HUES48 (cell line): ENCODE measurements at regions not wholly inside any gene's neighbourhood (a gene's known extent, or its start where the extent isn't known, plus 50 kb on each side); places are given as distances from the start of the nearest gene placed in this dataset.
"Not testable (repeated sequence)": the region's sequence is repeated elsewhere in the genome, so short reads cannot be mapped to it uniquely, and the experiment has no call there.

Source experiments
- H3K27ac ChIP-seq: one replicate; pipeline ENCODE4 v1.7.0; 2013; ENCODE audit warnings: low read depth, low read length, inconsistent platforms
- H3K27me3 ChIP-seq: 2 replicates; pipeline ENCODE4 v1.6.1; 2013; ENCODE audit warnings: mild to moderate bottlenecking, low read length; ENCODE audit not compliant: control insufficient read depth, insufficient read depth
- H3K36me3 ChIP-seq: 2 replicates; pipeline ENCODE4 v1.6.1; 2013; ENCODE audit warnings: low read length; ENCODE audit not compliant: control insufficient read depth, insufficient read depth
- H3K4me1 ChIP-seq: 2 replicates; pipeline ENCODE4 v1.6.1; 2013; ENCODE audit warnings: mild to moderate bottlenecking, low read length; ENCODE audit not compliant: control insufficient read depth, insufficient read depth
- H3K4me3 ChIP-seq: 2 replicates; pipeline ENCODE4 v1.5.1; 2013; ENCODE audit warnings: mild to moderate bottlenecking, low read depth, low read length
- H3K9ac ChIP-seq: 2 replicates; pipeline ENCODE4 v1.6.1; 2013; ENCODE audit warnings: mild to moderate bottlenecking, low read depth, low read length, moderate library complexity
- H3K9me3 ChIP-seq: 2 replicates; pipeline ENCODE4 v1.6.1; 2013; ENCODE audit warnings: low read length; ENCODE audit not compliant: control insufficient read depth, insufficient read depth

DNA sequence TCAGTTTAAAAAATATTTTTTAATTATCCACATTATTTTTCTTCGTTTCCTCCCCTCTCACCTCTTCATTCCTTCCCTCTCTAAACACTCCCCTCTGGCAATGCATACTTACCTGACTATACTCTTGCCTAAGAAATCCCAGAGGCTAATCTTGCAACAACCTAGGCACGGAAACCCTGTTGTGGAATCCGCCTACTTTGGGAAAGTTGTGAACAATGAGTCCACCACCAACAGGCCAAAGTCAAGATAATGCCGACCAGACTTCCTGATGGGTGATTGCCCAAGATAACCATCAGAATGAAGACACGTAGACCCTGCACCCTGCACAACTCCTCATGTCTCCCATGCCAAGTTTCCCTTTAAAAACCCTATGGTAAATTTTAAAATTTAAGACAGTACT lies 521.5 kb downstream of the KIF20B start:
- H3K9ac ChIP-seq, result no peak overlapping the region
- no peak overlapping the region for H3K4me3 ChIP-seq
- H3K27ac ChIP-seq, result no peak overlapping the region
- H3K9me3 ChIP-seq, result no peaks in the 10 kb centered on the region
- 0 out of 2 replicates have a peak, but pooled peaks cover 5% of the 10 kb centered on the region for H3K4me1 ChIP-seq
- no peaks in the 10 kb centered on the region for H3K36me3 ChIP-seq
- no peaks in the 10 kb centered on the region for H3K27me3 ChIP-seq

DNA sequence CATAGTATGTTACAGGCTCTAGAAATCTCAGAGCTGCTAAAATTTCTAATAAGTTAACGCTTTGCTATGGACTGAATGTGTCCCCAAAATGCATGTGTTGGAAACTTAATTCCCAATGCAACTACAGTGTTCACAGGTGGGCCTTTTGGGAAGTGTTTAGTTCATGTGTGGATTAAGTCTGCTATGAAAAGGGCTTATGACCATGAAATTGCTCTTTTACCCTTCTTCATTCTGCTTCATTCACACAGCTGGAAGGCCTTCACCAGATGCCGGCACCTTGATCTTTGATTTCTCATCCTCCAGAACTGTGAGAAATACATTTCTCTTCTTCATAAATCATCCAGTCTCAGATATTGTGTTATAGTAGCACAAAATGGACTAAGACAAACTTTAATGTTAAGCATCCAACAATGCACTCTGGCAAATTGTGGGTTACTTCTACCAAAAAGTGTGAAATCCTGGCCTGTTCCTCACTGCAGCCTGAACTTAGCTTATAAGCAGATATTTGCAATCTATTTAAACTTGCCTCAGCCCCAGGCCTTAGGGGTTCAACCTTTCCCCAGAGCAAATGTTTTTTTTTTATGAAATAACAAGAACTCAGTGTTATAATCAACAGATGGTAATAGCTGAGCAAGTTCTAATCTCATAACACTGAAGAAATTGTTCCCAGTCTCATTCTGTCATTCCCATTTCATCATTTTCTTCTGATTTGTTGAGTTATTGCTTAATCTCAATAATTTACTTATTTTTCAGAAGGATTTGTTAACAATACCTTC lies 523.6 kb downstream of the KIF20B start:
- H3K27ac ChIP-seq, result no peak overlapping the region
- H3K9ac ChIP-seq, result no peak overlapping the region

DNA sequence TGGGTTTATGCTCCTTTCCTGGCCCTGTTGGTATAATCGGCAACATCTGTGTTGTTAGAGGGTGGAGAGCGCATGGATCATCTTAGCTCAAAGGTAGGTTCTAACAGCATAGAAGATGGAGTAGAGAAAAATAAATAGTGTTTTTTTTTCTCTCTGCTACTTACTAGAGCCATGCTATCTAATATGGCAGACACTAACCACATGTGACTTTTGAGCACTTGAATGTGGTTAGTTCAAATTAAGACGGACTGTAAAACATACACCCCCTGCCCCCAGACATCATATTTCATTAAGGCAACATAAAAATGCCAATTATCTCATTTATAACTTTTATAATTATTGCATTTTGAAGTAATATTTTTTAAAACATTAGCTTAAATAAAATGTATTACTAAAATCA lies 525.1 kb downstream of the KIF20B start:
- Histone ChIP-seq H3K36me3 (no peaks in the 10 kb centered on the region), H3K4me3 (no peak overlapping the region), H3K27me3 (no peaks in the 10 kb centered on the region), H3K27ac (no peak overlapping the region), H3K4me1 (0 out of 2 replicates have a peak, but pooled peaks cover 5% of the 10 kb centered on the region), H3K9ac (no peak overlapping the region), H3K9me3 (no peaks in the 10 kb centered on the region)

More for the DNA sequence above, 523.6 kb downstream of the KIF20B start:
- H3K27me3 ChIP-seq, result no peaks in the 10 kb centered on the region
- no peaks in the 10 kb centered on the region for H3K9me3 ChIP-seq
- no peaks in the 10 kb centered on the region for H3K36me3 ChIP-seq
- no peak overlapping the region for H3K4me3 ChIP-seq
- H3K4me1 ChIP-seq, result 0 out of 2 replicates have a peak, but pooled peaks cover 5% of the 10 kb centered on the region

DNA sequence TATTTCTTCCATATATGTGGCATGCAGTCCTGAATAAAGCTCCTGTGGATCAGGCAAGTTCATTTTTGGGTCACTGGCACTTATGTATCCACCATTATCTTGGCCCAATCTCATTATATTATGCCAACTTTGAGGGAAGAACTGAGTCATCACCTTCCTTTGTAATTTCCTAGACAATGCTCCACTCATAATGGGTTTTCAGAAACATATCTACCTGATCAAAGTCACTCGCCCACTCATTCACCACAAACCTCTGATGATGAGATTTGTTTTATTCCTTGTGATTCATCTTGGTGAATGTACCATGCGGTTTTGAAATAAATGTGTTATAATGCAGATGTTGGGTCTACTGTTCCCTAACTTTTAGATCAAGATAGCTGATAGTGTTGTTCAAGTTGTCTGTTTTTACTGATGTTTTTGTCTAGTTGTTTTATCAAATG lies 525.8 kb downstream of the KIF20B start:
- H3K27ac ChIP-seq, result no peak overlapping the region
- no peaks in the 10 kb centered on the region for H3K27me3 ChIP-seq
- no peaks in the 10 kb centered on the region for H3K9me3 ChIP-seq
- no peak overlapping the region for H3K4me3 ChIP-seq
- H3K36me3 ChIP-seq, result no peaks in the 10 kb centered on the region
- 0 out of 2 replicates have a peak, but pooled peaks cover 5% of the 10 kb centered on the region for H3K4me1 ChIP-seq
- H3K9ac ChIP-seq, result no peak overlapping the region

- H3K9ac ChIP-seq, result no peak overlapping the region
- H3K36me3 ChIP-seq, result no peaks in the 10 kb centered on the region
- no peaks in the 10 kb centered on the region for H3K27me3 ChIP-seq
- H3K27ac ChIP-seq, result no peak overlapping the region
- no peaks in the 10 kb centered on the region for H3K4me1 ChIP-seq
- no peaks in the 10 kb centered on the region for H3K9me3 ChIP-seq
- no peak overlapping the region for H3K4me3 ChIP-seq
Measured at GRCh38 chr10:90227786-90228185, 526.4 kb downstream of the KIF20B start.

DNA sequence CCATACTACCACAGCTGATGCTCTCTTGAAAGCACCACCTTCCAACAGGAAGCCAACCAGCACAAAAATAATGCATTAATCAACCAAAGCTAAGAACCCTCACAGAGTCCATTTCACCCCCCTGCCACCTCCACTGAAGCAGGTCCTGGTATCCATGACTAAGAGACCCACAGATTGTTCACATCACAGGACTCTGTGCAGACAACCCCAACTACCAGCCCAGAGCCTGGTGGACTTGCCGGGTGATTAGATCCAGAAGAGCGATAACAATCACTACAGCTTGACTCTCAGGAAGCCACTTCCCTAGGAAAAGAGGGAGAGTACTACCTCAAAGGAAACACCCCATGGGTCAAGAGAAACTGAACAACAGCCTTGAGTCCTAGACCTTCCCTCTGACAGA lies 528.1 kb downstream of the KIF20B start:
- H3K27me3 ChIP-seq, result no peaks in the 10 kb centered on the region
- H3K4me1 ChIP-seq, result no peaks in the 10 kb centered on the region
- H3K9ac ChIP-seq, result no peak overlapping the region
- no peaks in the 10 kb centered on the region for H3K36me3 ChIP-seq
- H3K9me3 ChIP-seq, result no peaks in the 10 kb centered on the region
- no peak overlapping the region for H3K4me3 ChIP-seq
- H3K27ac ChIP-seq, result no peak overlapping the region

- H3K4me1 ChIP-seq, H3K27me3 ChIP-seq, H3K9ac ChIP-seq, H3K4me3 ChIP-seq, H3K27ac ChIP-seq, H3K36me3 ChIP-seq, H3K9me3 ChIP-seq: not testable (repeated sequence)
Measured at GRCh38 chr10:90233805-90234204, 532.4 kb downstream of the KIF20B start.

DNA sequence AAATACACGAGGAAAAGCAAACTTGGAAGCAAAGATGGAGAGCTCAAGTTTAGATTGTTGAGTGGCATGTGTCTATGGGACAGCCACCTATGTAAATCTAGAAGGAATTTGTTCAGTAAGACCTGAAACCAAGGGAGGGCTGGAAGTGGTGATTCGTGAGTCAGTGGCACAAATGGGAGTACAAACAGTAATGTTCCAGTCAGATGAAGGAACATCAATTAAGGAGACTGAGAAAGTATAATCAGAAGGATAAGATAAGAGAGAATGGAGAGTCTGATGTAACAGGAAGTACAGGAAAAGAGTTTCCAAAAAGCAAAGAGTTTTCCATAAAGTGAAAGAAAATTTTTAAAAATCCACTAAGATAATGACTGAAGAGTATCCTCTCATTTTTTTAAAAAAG lies 544.2 kb downstream of the KIF20B start:
- Histone ChIP-seq H3K27me3 (no peaks in the 10 kb centered on the region), H3K4me1 (no peaks in the 10 kb centered on the region; the same call in 1 of the 2 replicates), H3K9ac (no peak overlapping the region), H3K36me3 (no peaks in the 10 kb centered on the region), H3K9me3 (no peaks in the 10 kb centered on the region), H3K4me3 (no peak overlapping the region), H3K27ac (no peak overlapping the region)

DNA sequence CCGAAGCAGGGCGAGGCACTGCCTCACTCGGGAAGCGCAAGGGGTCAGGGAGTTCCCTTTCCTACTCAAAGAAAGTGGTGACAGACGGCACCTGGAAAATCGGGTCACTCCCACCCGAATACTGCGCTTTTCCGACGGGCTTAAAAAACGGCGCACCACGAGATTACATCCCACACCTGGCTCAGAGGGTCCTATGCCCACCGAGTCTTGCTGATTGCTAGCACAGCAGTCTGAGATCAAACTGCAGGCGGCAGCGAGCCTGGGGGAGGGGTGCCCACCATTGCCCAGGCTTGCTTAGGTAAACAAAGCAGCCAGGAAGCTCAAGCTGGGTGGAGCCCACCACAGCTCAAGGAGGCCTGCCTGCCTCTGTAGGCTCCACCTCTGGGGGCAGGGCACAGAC lies 549.4 kb downstream of the KIF20B start:
- not testable (repeated sequence) for H3K4me3 ChIP-seq, H3K9ac ChIP-seq, H3K36me3 ChIP-seq, H3K27me3 ChIP-seq, H3K27ac ChIP-seq, H3K4me1 ChIP-seq, H3K9me3 ChIP-seq

DNA sequence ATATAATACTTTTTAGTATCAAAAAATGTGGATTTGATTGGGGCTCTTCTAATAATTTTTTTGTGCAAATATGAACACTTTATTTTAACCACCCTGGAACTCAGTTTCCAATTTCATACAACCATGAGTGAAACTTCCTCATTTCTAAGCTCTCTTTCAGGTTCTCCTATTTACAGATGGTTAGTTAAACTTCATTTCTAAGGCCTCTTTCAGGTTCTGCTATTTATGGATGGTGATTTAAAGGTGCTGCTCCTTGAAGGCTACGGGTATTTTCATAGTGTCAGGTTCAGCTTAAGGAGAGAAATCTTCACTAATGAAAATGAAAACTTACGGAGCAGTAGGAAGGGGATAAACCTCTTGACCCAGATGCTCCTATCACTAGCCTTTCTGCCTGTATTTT lies 568.3 kb downstream of the KIF20B start:
- Histone ChIP-seq H3K36me3 (no peaks in the 10 kb centered on the region), H3K27me3 (no peaks in the 10 kb centered on the region), H3K27ac (no peak overlapping the region), H3K4me3 (no peak overlapping the region), H3K9ac (no peak overlapping the region), H3K9me3 (no peaks in the 10 kb centered on the region), H3K4me1 (no peaks in the 10 kb centered on the region)

GRCh38 chr10:90274721-90275468 lies 573.5 kb downstream of the KIF20B start:
- Histone ChIP-seq H3K9ac (no peak overlapping the region), H3K9me3 (no peaks in the 10 kb centered on the region), H3K36me3 (no peaks in the 10 kb centered on the region), H3K4me1 (no peaks in the 10 kb centered on the region), H3K4me3 (no peak overlapping the region), H3K27ac (no peak overlapping the region), H3K27me3 (no peaks in the 10 kb centered on the region)
